HEK293 (cell line): ENCODE measurements at regions not wholly inside any gene's neighbourhood (a gene's known extent, or its start where the extent isn't known, plus 50 kb on each side); places are given as distances from the start of the nearest gene placed in this dataset.
A peak's percentile ranks its signal among the peaks of the same experiment; 100 is the strongest.
"Not testable (repeated sequence)": the region's sequence is repeated elsewhere in the genome, so short reads cannot be mapped to it uniquely, and the experiment has no call there.

ENCODE experiments used
- CTCF ChIA-PET: fragments of 350-600 bp; formaldehyde crosslinking; extraction: SDS; loops from one replicate; lab custom pipeline; 2021; ENCODE audit warnings: antibody characterized with exemption; lab: Yijun Ruan, JAX
- POLR2A ChIA-PET: fragments of 300-600 bp; formaldehyde crosslinking; extraction: SDS; loops from one replicate; lab custom pipeline; 2020; ENCODE audit warnings: antibody characterized with exemption, inconsistent platforms; lab: Yijun Ruan, JAX
- H3K27ac ChIP-seq: fragments of 200-500 bp; sonication (Bioruptor generic); 2 replicates; pipeline ENCODE4 v1.5.1; 2014; ENCODE audit warnings: low read depth, low read length, control low read depth, inconsistent platforms; ENCODE audit errors: extremely low read depth
- H3K36me3 ChIP-seq, 2 experiments: fragments of 200-500 bp in 1 of 2; sonication (Bioruptor generic) in 1 of 2; 1 replicate in 1 of 2; 2 replicates in 1 of 2; pipeline ENCODE4 v1.5.1; 2014 to 2017; ENCODE audit warnings: inconsistent platforms in 2 of 2, low read length in 2 of 2; ENCODE audit not compliant: control insufficient read depth in 2 of 2, insufficient read depth in 1 of 2
- H3K4me1 ChIP-seq: fragments of 200-500 bp; sonication (Bioruptor generic); 2 replicates; pipeline ENCODE4 v1.5.1; 2014; ENCODE audit warnings: mild to moderate bottlenecking, low read length, inconsistent platforms; ENCODE audit not compliant: control insufficient read depth, insufficient read depth
- H3K4me3 ChIP-seq: 2 replicates; pipeline ENCODE4 v1.5.1; 2011; ENCODE audit warnings: low read depth, mild to moderate bottlenecking, control low read depth, low read length, moderate library complexity
- H3K9me3 ChIP-seq: fragments of 200-500 bp; sonication (Bioruptor generic); 2 replicates; pipeline ENCODE4 v1.5.1; 2014; ENCODE audit warnings: low read depth, low read length, inconsistent platforms; ENCODE audit not compliant: control insufficient read depth, insufficient read depth
- GLI4 ChIP-seq: fragments of 450-650 bp; formaldehyde crosslinking; IDR thresholded peaks from 2 replicates; pipeline ENCODE4 v1.5.1; 2016; ENCODE audit warnings: missing biosample characterization, missing genetic modification characterization
- GLIS1 ChIP-seq: fragments of 450-650 bp; formaldehyde crosslinking; IDR thresholded peaks from 2 replicates; pipeline ENCODE4 v1.5.1; 2016; ENCODE audit warnings: missing biosample characterization, missing genetic modification characterization
- GLIS2 ChIP-seq: fragments of 450-650 bp; formaldehyde crosslinking; IDR thresholded peaks from 2 replicates; pipeline ENCODE4 v1.5.1; 2016; ENCODE audit warnings: missing biosample characterization, missing genetic modification characterization
- KLF17 ChIP-seq: fragments of 450-650 bp; formaldehyde crosslinking; IDR thresholded peaks from 2 replicates; pipeline ENCODE4 v1.5.1; 2016; ENCODE audit warnings: missing biosample characterization, missing genetic modification characterization
- KLF7 ChIP-seq: fragments of 450-650 bp; formaldehyde crosslinking; IDR thresholded peaks from 2 replicates; pipeline ENCODE4 v1.5.1; 2016; ENCODE audit warnings: missing biosample characterization, missing genetic modification characterization, borderline replicate concordance
- KLF8 ChIP-seq: fragments of 450-650 bp; formaldehyde crosslinking; IDR thresholded peaks from 2 replicates; pipeline ENCODE4 v1.5.1; 2016; ENCODE audit warnings: missing biosample characterization, missing genetic modification characterization
- PRDM2 ChIP-seq: fragments of 450-650 bp; formaldehyde crosslinking; IDR thresholded peaks from 2 replicates; pipeline ENCODE4 v1.5.1; 2016; ENCODE audit warnings: missing biosample characterization, missing genetic modification characterization, borderline replicate concordance
- ZBTB17 ChIP-seq: fragments of 450-650 bp; formaldehyde crosslinking; IDR thresholded peaks from 2 replicates; pipeline ENCODE4 v1.5.1; 2016; ENCODE audit warnings: missing biosample characterization, missing genetic modification characterization
- ZBTB44 ChIP-seq: fragments of 450-650 bp; IDR thresholded peaks from 2 replicates; pipeline ENCODE4 v1.5.1; 2018; ENCODE audit warnings: missing biosample characterization, mild to moderate bottlenecking, missing genetic modification characterization
- ZFP37 ChIP-seq: fragments of 450-650 bp; formaldehyde crosslinking; IDR thresholded peaks from 2 replicates; pipeline ENCODE4 v1.5.1; 2016; ENCODE audit warnings: missing biosample characterization, missing genetic modification characterization
- ZNF19 ChIP-seq: fragments of 450-650 bp; formaldehyde crosslinking; IDR thresholded peaks from 2 replicates; pipeline ENCODE4; 2016; ENCODE audit warnings: missing biosample characterization, missing genetic modification characterization, low read depth
- ZNF2 ChIP-seq: fragments of 450-650 bp; formaldehyde crosslinking; IDR thresholded peaks from 2 replicates; pipeline ENCODE4 v1.5.1; 2016; ENCODE audit warnings: missing biosample characterization, missing genetic modification characterization
- ZNF239 ChIP-seq: fragments of 450-650 bp; formaldehyde crosslinking; IDR thresholded peaks from 2 replicates; pipeline ENCODE4 v1.5.1; 2016; ENCODE audit warnings: missing biosample characterization, missing genetic modification characterization
- ZNF426 ChIP-seq: fragments of 450-650 bp; formaldehyde crosslinking; IDR thresholded peaks from 2 replicates; pipeline ENCODE4 v1.5.1; 2017; ENCODE audit warnings: missing biosample characterization, missing genetic modification characterization, mild to moderate bottlenecking, inconsistent platforms, moderate library complexity
- ZNF48 ChIP-seq: fragments of 450-650 bp; formaldehyde crosslinking; IDR thresholded peaks from 2 replicates; pipeline ENCODE4 v1.5.1; 2016; ENCODE audit warnings: missing biosample characterization, missing genetic modification characterization
- ZNF548 ChIP-seq: fragments of 450-650 bp; formaldehyde crosslinking; IDR thresholded peaks from 2 replicates; pipeline ENCODE4 v1.5.1; 2016; ENCODE audit warnings: missing biosample characterization, missing genetic modification characterization
- ZNF558 ChIP-seq: fragments of 450-650 bp; formaldehyde crosslinking; IDR thresholded peaks from 2 replicates; pipeline ENCODE4 v1.5.1; 2016; ENCODE audit warnings: missing biosample characterization, missing genetic modification characterization
- ZNF664 ChIP-seq: fragments of 450-650 bp; formaldehyde crosslinking; IDR thresholded peaks from 2 replicates; pipeline ENCODE4 v1.5.1; 2016; ENCODE audit warnings: missing biosample characterization, missing genetic modification characterization
- ZNF76 ChIP-seq: fragments of 450-650 bp; formaldehyde crosslinking; IDR thresholded peaks from 2 replicates; pipeline ENCODE4; 2016; ENCODE audit warnings: low read depth, missing biosample characterization, missing genetic modification characterization, borderline replicate concordance
- ZNF837 ChIP-seq: fragments of 450-650 bp; formaldehyde crosslinking; IDR thresholded peaks from 2 replicates; pipeline ENCODE4 v1.5.1; 2016; ENCODE audit warnings: missing biosample characterization, missing genetic modification characterization
- TF ChIP-seq, protein P1 (sequence below): IDR thresholded peaks from 2 replicates; pipeline ENCODE4 v1.6.1; 2011; ENCODE audit warnings: mild to moderate bottlenecking, low read depth, low read length, borderline replicate concordance

- ChIA-PET POLR2A (no interaction called here), CTCF (interaction anchor here (0.7 kb wide), 1 partner anchor 29 kb away, joined by 4 read pairs; no protein-coding TSS in a partner anchor)
- Histone ChIP-seq H3K4me3 (no peak overlapping the region), H3K36me3 (no peaks in the 10 kb centered on the region), H3K27ac (no peak overlapping the region), H3K4me1 (no peaks in the 10 kb centered on the region), H3K9me3 (no peaks in the 10 kb centered on the region)
- no peak for TF ChIP-seq ZNF48 (tag by site-specific recombination)
- TF ChIP-seq ZNF548 (tag by site-specific recombination) = no peak
- no peak for TF ChIP-seq GLIS2
- no peak for TF ChIP-seq ZNF558 (tag by site-specific recombination)
- TF ChIP-seq, protein P1, sequence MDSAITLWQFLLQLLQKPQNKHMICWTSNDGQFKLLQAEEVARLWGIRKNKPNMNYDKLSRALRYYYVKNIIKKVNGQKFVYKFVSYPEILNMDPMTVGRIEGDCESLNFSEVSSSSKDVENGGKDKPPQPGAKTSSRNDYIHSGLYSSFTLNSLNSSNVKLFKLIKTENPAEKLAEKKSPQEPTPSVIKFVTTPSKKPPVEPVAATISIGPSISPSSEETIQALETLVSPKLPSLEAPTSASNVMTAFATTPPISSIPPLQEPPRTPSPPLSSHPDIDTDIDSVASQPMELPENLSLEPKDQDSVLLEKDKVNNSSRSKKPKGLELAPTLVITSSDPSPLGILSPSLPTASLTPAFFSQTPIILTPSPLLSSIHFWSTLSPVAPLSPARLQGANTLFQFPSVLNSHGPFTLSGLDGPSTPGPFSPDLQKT = no peak
- no peak for TF ChIP-seq KLF8 (tag by site-specific recombination)
These were observed 310.0 kb downstream of the TEX29 start for GRCh38 chr13:111630406-111630805.

DNA sequence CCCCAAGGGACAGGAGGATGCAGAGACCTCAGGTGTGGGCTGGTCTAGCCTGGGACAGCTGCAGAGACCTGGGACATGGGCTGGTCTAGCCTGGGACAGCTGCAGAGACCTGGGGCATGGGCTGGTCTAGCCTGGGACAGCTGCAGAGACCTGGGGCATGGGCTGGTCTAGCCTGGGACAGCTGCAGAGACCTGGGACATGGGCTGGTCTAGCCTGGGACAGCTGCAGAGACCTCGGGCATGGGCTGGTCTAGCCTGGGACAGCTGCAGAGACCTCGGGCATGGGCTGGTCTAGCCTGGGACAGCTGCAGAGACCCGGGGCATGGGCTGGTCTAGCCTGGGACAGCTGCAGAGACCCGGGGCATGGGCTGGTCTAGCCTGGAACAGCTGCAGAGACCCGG, 310.8 kb downstream of the TEX29 start:
- H3K4me1 ChIP-seq, CTCF ChIA-PET, H3K36me3 ChIP-seq, H3K9me3 ChIP-seq, POLR2A ChIA-PET, H3K4me3 ChIP-seq, H3K27ac ChIP-seq: not testable (repeated sequence)

DNA sequence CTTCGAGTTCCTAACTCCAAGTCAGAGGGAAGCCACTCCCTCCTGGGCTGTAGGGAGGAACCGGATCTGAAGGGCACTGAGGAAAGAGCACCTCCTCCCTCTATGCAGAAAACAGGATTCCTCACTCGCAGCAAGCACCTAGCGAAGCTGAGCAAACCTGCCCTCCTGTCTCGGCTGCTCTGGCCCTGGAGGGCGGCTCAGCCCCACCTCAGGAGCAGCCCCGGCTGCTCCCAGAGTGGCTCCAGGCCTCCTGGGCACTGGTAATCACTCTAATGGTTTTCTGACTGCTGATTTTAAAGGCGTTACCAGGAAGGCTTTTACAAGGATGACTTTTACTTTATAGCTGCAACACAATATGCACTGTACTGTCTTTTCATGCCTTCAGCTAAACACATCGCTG, 312.5 kb downstream of the TEX29 start:
- Histone ChIP-seq H3K36me3 (no peaks in the 10 kb centered on the region), H3K4me1 (no peaks in the 10 kb centered on the region), H3K4me3 (no peak overlapping the region), H3K9me3 (no peaks in the 10 kb centered on the region), H3K27ac (no peak overlapping the region)
- ChIA-PET CTCF (interaction anchor here (0.6 kb wide), 1 partner anchor 387 kb away, joined by 3 read pairs; no protein-coding TSS in a partner anchor), POLR2A (no interaction called here)
- TF ChIP-seq PRDM2 (tag by site-specific recombination) = no peak
- no peak for TF ChIP-seq GLI4 (tag by site-specific recombination)
- TF ChIP-seq KLF17 (tag by site-specific recombination) = 0 out of 2 replicates have a peak, but pooled peaks have one; percentile 19
- peak; percentile 72 for TF ChIP-seq ZBTB17
- no peak for TF ChIP-seq ZNF76 (tag by site-specific recombination)
- TF ChIP-seq, protein P1 = no peak
- TF ChIP-seq ZNF837 (tag by site-specific recombination) = no peak
- TF ChIP-seq ZNF426 (tag by site-specific recombination) = no peak
- no peak for TF ChIP-seq ZFP37 (tag by site-specific recombination)
- TF ChIP-seq ZNF664 (tag by site-specific recombination) = no peak
- peak; percentile 54 for TF ChIP-seq GLIS1 (tag by site-specific recombination)
- TF ChIP-seq ZNF19 (tag by site-specific recombination) = no peak
- no peak for TF ChIP-seq ZNF2 (tag by site-specific recombination)
- no peak for TF ChIP-seq KLF7 (tag by site-specific recombination)
- peak; percentile 57; the same call in 1 of the 2 replicates for TF ChIP-seq ZBTB44
- no peak for TF ChIP-seq ZNF239
